Keratinocyte (primary cell): ENCODE measurements at regions not wholly inside any gene's neighbourhood (a gene's known extent, or its start where the extent isn't known, plus 50 kb on each side); places are given as distances from the start of the nearest gene placed in this dataset.

Source experiments
- DNase-seq: peaks from one replicate; pipeline ENCODE4 v3.0.0-alpha.2; 2011; ENCODE audit warnings: low read depth, missing footprints, low spot score
- FAIRE-seq: peaks from 2 replicates; lab custom pipeline; 2011; peaks lifted over from hg19 to GRCh38; lab: Jason Lieb, UNC
- H2AFZ ChIP-seq: 2 replicates; pipeline ENCODE4 v1.6.0; 2012; ENCODE audit warnings: low read length, control low read depth, inconsistent platforms; ENCODE audit not compliant: control insufficient read depth
- H3K27ac ChIP-seq: 2 replicates; pipeline ENCODE4 v1.5.1; 2011; ENCODE audit warnings: low read length; ENCODE audit not compliant: control insufficient read depth, insufficient read depth
- H3K27me3 ChIP-seq: 3 replicates; pipeline ENCODE4 v1.6.0; 2011; ENCODE audit warnings: low read length; ENCODE audit not compliant: control insufficient read depth, insufficient read depth; ENCODE audit errors: extremely low read depth
- H3K36me3 ChIP-seq, 2 experiments: 2 replicates in 1 of 2; 3 replicates in 1 of 2; pipeline ENCODE4 v1.5.1; 2011; ENCODE audit warnings: low read length in 2 of 2, mild to moderate bottlenecking in 1 of 2; ENCODE audit not compliant: control insufficient read depth in 2 of 2, insufficient read depth in 2 of 2; ENCODE audit errors: extremely low read depth in 1 of 2
- H3K4me1 ChIP-seq: 3 replicates; pipeline ENCODE4 v1.5.1; 2011; ENCODE audit warnings: low read length; ENCODE audit not compliant: control insufficient read depth, insufficient read depth; ENCODE audit errors: extremely low read depth
- H3K4me2 ChIP-seq: 3 replicates; pipeline ENCODE4 v1.6.0; 2011; ENCODE audit warnings: low read depth, low read length; ENCODE audit not compliant: control insufficient read depth, insufficient read depth; ENCODE audit errors: extremely low read depth
- H3K4me3 ChIP-seq, 3 experiments: fragments of 200-600 bp in 1 of 3; sonication (generic) in 1 of 3; 2 replicates in 2 of 3; 3 replicates in 1 of 3; pipeline ENCODE4 v1.5.1; 2011 to 2016; ENCODE audit warnings: low read length in 3 of 3, mild to moderate bottlenecking in 3 of 3, control low read depth in 2 of 3, inconsistent platforms in 1 of 3, low read depth in 1 of 3, mixed read lengths in 1 of 3, mixed run types in 1 of 3, moderate library complexity in 1 of 3; ENCODE audit not compliant: control insufficient read depth in 2 of 3, insufficient read depth in 2 of 3; ENCODE audit errors: extremely low read depth in 1 of 3
- H3K79me2 ChIP-seq: 2 replicates; pipeline ENCODE4 v1.6.0; 2012; ENCODE audit warnings: low read length; ENCODE audit not compliant: control insufficient read depth, insufficient read depth
- H3K9ac ChIP-seq: 3 replicates; pipeline ENCODE4 v1.6.0; 2011; ENCODE audit warnings: low read length; ENCODE audit not compliant: control insufficient read depth, insufficient read depth; ENCODE audit errors: extremely low read depth
- H3K9me1 ChIP-seq: 3 replicates; pipeline ENCODE4 v1.6.0; 2011; ENCODE audit warnings: low read length; ENCODE audit not compliant: control insufficient read depth, insufficient read depth; ENCODE audit errors: extremely low read depth
- H3K9me3 ChIP-seq: 2 replicates; pipeline ENCODE4 v1.5.1; 2012; ENCODE audit warnings: low read depth, low read length; ENCODE audit not compliant: control insufficient read depth
- H4K20me1 ChIP-seq: 3 replicates; pipeline ENCODE4 v1.6.0; 2011; ENCODE audit warnings: low read length; ENCODE audit not compliant: control insufficient read depth, insufficient read depth; ENCODE audit errors: extremely low read depth
- CTCF ChIP-seq, 3 experiments: IDR thresholded peaks in 1 of 3; conservative IDR thresholded peaks in 1 of 3; optimal IDR thresholded peaks in 1 of 3; 2 replicates in 2 of 3; 3 replicates in 1 of 3; pipeline versions ENCODE3 to v1.5.1; 2011; ENCODE audit warnings: low read length in 3 of 3, mild to moderate bottlenecking in 3 of 3, moderate library complexity in 2 of 3, control low read depth in 1 of 3, inconsistent platforms in 1 of 3; ENCODE audit not compliant: insufficient read depth in 2 of 3; ENCODE audit errors: extremely low read depth in 1 of 3
- EZH2 ChIP-seq: IDR thresholded peaks from one replicate; pipeline ENCODE4 v1.6.1; 2012; ENCODE audit warnings: inconsistent platforms, mild to moderate bottlenecking, low read length, moderate library complexity
- dilution Hi-C: fragments of 300-500 bp; cut with MboI; formaldehyde crosslinking; loops from one replicate; pipeline ENCODE4 v1.7.0; 2020; ENCODE audit warnings: low sequenced_read_pairs; ENCODE audit not compliant: extremely low pct_ligation_motif_present

DNA sequence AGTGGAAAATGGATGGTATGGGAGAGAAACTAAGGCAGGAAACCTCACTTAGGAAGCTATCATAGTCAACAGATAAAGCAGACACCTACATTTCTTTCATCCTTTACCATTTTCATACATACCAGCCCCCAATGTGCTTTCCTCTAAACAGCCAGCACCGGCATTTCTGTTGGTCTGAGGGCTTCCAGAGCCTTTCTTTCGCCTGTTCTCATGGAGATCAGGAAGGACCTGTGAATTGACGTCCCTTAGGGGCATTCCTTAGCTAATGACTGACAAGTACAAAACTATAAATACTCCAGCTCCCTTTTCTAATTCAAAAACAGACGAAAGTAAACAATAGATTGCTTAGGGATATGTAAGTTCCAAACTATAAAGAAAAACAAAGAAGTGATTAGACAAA is 215.5 kb upstream of the CNKSR2 start:
- FAIRE-seq = no peak
- dilution Hi-C loops = no loop called here

GRCh38 chrX:21166272-21166982 is 207.8 kb upstream of the CNKSR2 start:
- Histone ChIP-seq H3K36me3 (no peaks in the 10 kb centered on the region), H3K27me3 (no peaks in the 10 kb centered on the region), H2AFZ (no peak overlapping the region), H4K20me1 (no peaks in the 10 kb centered on the region), H3K4me1 (no peaks in the 10 kb centered on the region), H3K9me3 (no peaks in the 10 kb centered on the region), H3K9ac (no peak overlapping the region), H3K79me2 (no peaks in the 10 kb centered on the region), H3K9me1 (no peaks in the 10 kb centered on the region), H3K27ac (no peak overlapping the region), H3K4me3 (no peak overlapping the region), H3K4me2 (no peak overlapping the region)
- no peak for FAIRE-seq
- TF ChIP-seq EZH2 (no peak), CTCF (optimal IDR thresholded peaks at IDR 0.05 in 1 of 3, IDR thresholded peaks at IDR 0.05 in 1 of 3, conservative IDR thresholded peaks at IDR 0.05 in 1 of 3; ENCODE audit: extremely low read depth in 1 of 3, insufficient read depth in 2 of 3, low read length in 3 of 3) (no peak)
- dilution Hi-C loops = no loop called here
- DNase-seq = no peak

More for the DNA sequence above, 215.5 kb upstream of the CNKSR2 start:
- H3K9me3 ChIP-seq = no peaks in the 10 kb centered on the region
- H3K27me3 ChIP-seq = no peaks in the 10 kb centered on the region
- H3K9ac ChIP-seq = no peak overlapping the region
- DNase-seq = no peak
- H3K4me3 ChIP-seq = no peak overlapping the region
- H2AFZ ChIP-seq = no peak overlapping the region
- no peaks in the 10 kb centered on the region for H3K79me2 ChIP-seq
- H3K27ac ChIP-seq = no peak overlapping the region
- H3K9me1 ChIP-seq = no peaks in the 10 kb centered on the region
- no peaks in the 10 kb centered on the region for H4K20me1 ChIP-seq
- H3K4me1 ChIP-seq = no peaks in the 10 kb centered on the region
- H3K36me3 ChIP-seq = no peaks in the 10 kb centered on the region
- TF ChIP-seq CTCF (optimal IDR thresholded peaks at IDR 0.05 in 1 of 3, IDR thresholded peaks at IDR 0.05 in 1 of 3, conservative IDR thresholded peaks at IDR 0.05 in 1 of 3; ENCODE audit: extremely low read depth in 1 of 3, insufficient read depth in 2 of 3, low read length in 3 of 3) (no peak), EZH2 (no peak)
- no peak overlapping the region for H3K4me2 ChIP-seq
